CD4-positive, alpha-beta T cell (primary cell): ENCODE measurements at regions not wholly inside any gene's neighbourhood (a gene's known extent, or its start where the extent isn't known, plus 50 kb on each side); places are given as distances from the start of the nearest gene placed in this dataset.

ENCODE experiments used
- ATAC-seq: fragments of 200-7000 bp; cut with Tn5 transposase; one replicate; pipeline ENCODE4 v1.10.0; 2022; ENCODE audit warnings: mild to moderate bottlenecking; ENCODE audit not compliant: poor library complexity
- CTCF ChIA-PET: fragments of 350-600 bp; sonication (Branson Sonifier 250); formaldehyde crosslinking; loops from one replicate; lab custom pipeline; 2021; ENCODE audit warnings: antibody characterized with exemption, inconsistent platforms; lab: Charles Lee
- POLR2A ChIA-PET: fragments of 350-600 bp; sonication (Branson Sonifier 250); formaldehyde crosslinking; loops from one replicate; lab custom pipeline; 2021; ENCODE audit warnings: antibody characterized with exemption, inconsistent platforms; lab: Charles Lee
- DNase-seq, 14 experiments: peaks; one replicate each; pipeline ENCODE4 v3.0.0-alpha.2; 2013 to 2020; ENCODE audit warnings: mixed read lengths in 2 of 14
- H3K27ac ChIP-seq, 2 donors: one replicate each; pipeline versions ENCODE4 v1.5.1 to v1.7.0; 2013; ENCODE audit warnings: low read length in 2 of 2, low read depth in 1 of 2, mild to moderate bottlenecking in 1 of 2
- H3K27me3 ChIP-seq, 2 experiments: 1 replicate in 1 of 2; 2 replicates in 1 of 2; pipeline versions ENCODE4 v1.6.1 to v1.7.0; 2013; ENCODE audit warnings: low read length in 2 of 2, control low read depth in 1 of 2, mild to moderate bottlenecking in 1 of 2, moderate library complexity in 1 of 2; ENCODE audit not compliant: insufficient read depth in 2 of 2, control insufficient read depth in 1 of 2
- H3K36me3 ChIP-seq: one replicate; pipeline ENCODE4 v1.6.1; 2013; ENCODE audit warnings: low read length, control low read depth; ENCODE audit not compliant: insufficient read depth
- H3K4me1 ChIP-seq: one replicate; pipeline ENCODE4 v1.6.1; 2013; ENCODE audit warnings: low read length, control low read depth; ENCODE audit not compliant: insufficient read depth
- H3K4me3 ChIP-seq: one replicate; pipeline ENCODE4 v1.5.1; 2013; ENCODE audit warnings: mild to moderate bottlenecking, low read length, moderate library complexity
- H3K9me3 ChIP-seq, 2 experiments: 1 replicate in 1 of 2; 2 replicates in 1 of 2; pipeline versions ENCODE4 v1.6.1 to v1.7.0; 2013; ENCODE audit warnings: low read length in 2 of 2, mild to moderate bottlenecking in 2 of 2, control low read depth in 1 of 2, moderate library complexity in 1 of 2; ENCODE audit not compliant: control insufficient read depth in 1 of 2, insufficient read depth in 1 of 2
- H3K27ac Mint-ChIP-seq: one replicate; pipeline ENCODE4 v1.8.0; 2020; ENCODE audit warnings: mixed read lengths
- H3K27me3 Mint-ChIP-seq: one replicate; pipeline ENCODE4 v1.8.0; 2021; ENCODE audit warnings: mixed read lengths
- H3K36me3 Mint-ChIP-seq: one replicate; pipeline ENCODE4 v1.8.0; 2021; ENCODE audit warnings: low read depth, mixed read lengths
- H3K4me1 Mint-ChIP-seq: one replicate; pipeline ENCODE4 v1.8.0; 2021; ENCODE audit warnings: low read depth, mixed read lengths
- H3K4me3 Mint-ChIP-seq: one replicate; pipeline ENCODE4 v1.8.0; 2020; ENCODE audit warnings: mild to moderate bottlenecking, mixed read lengths
- H3K9me3 Mint-ChIP-seq: one replicate; pipeline ENCODE4 v1.8.0; 2020; ENCODE audit warnings: mixed read lengths
- intact Hi-C, 2 experiments: fragments of 100-400 bp; cut with DNase I in 1 of 2; cut with micrococcal nuclease in 1 of 2; formaldehyde crosslinking; loops; one replicate each; pipeline versions ENCODE4 v1.15.1 to v1.9.0; 2023 to 2025; cut with DNase I, micrococcal nuclease
- TF ChIP-seq, protein P1 (sequence below): fragments of 200-600 bp; IDR thresholded peaks from one replicate; pipeline ENCODE4 v1.8.0; 2022; ENCODE audit warnings: antibody characterized with exemption, mild to moderate bottlenecking

DNA sequence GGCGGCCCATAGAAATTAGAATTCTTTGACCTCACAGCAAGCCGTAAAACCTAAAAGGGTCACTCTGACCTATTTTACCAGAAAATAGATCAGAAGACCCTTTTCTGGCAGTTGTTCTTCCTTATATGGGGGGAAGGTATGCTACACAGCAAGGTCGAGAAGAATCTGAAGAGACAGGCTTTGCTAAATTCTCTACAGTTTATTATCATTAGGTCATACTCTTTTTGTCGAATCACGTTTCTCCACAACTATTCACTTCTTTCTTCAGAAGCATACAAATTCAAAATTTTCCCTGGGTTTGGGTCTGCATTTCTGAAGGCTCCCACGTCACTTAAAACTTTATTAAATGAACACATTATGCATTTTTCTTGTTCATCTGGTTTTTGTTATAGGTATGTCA lies 229.5 kb upstream of the GRM7 start:
- no peaks in the 10 kb centered on the region for H3K36me3 ChIP-seq
- H3K4me1 Mint-ChIP-seq, result no peaks in the 10 kb centered on the region
- ATAC-seq (no peak), DNase-seq (no peak)
- H3K4me1 ChIP-seq, result no peaks in the 10 kb centered on the region
- H3K9me3 ChIP-seq, result peaks cover 0 to 4% of the 10 kb centered on the region in 2 experiments
- no peaks in the 10 kb centered on the region for H3K27me3 Mint-ChIP-seq
- ChIA-PET CTCF (no interaction called here), POLR2A (no interaction called here)
- TF ChIP-seq, protein P1, sequence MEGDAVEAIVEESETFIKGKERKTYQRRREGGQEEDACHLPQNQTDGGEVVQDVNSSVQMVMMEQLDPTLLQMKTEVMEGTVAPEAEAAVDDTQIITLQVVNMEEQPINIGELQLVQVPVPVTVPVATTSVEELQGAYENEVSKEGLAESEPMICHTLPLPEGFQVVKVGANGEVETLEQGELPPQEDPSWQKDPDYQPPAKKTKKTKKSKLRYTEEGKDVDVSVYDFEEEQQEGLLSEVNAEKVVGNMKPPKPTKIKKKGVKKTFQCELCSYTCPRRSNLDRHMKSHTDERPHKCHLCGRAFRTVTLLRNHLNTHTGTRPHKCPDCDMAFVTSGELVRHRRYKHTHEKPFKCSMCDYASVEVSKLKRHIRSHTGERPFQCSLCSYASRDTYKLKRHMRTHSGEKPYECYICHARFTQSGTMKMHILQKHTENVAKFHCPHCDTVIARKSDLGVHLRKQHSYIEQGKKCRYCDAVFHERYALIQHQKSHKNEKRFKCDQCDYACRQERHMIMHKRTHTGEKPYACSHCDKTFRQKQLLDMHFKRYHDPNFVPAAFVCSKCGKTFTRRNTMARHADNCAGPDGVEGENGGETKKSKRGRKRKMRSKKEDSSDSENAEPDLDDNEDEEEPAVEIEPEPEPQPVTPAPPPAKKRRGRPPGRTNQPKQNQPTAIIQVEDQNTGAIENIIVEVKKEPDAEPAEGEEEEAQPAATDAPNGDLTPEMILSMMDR, result no peak
- H3K4me3 ChIP-seq, result no peak overlapping the region
- intact Hi-C loops, result no loop called here
- H3K27ac Mint-ChIP-seq, result no peak overlapping the region
- no peak overlapping the region for H3K27ac ChIP-seq
- no peaks in the 10 kb centered on the region for H3K36me3 Mint-ChIP-seq
- peaks cover 8% of the 10 kb centered on the region for H3K9me3 Mint-ChIP-seq
- no peaks in the 10 kb centered on the region for H3K27me3 ChIP-seq
- H3K4me3 Mint-ChIP-seq, result no peak overlapping the region

GRCh38 chr3:6640907-6641306 lies 220.0 kb upstream of the GRM7 start:
- Histone ChIP-seq H3K36me3 (no peaks in the 10 kb centered on the region), H3K27ac (no peak overlapping the region), H3K4me1 (no peaks in the 10 kb centered on the region), H3K27me3 (no peaks in the 10 kb centered on the region), H3K4me3 (no peak overlapping the region), H3K9me3 (peaks cover 0 to 4% of the 10 kb centered on the region in 2 experiments)
- TF ChIP-seq, protein P1, result no peak
- Mint-ChIP-seq H3K4me3 (no peak overlapping the region), H3K36me3 (no peaks in the 10 kb centered on the region), H3K27ac (no peak overlapping the region), H3K27me3 (no peaks in the 10 kb centered on the region), H3K9me3 (peaks cover 6% of the 10 kb centered on the region), H3K4me1 (no peaks in the 10 kb centered on the region)
- POLR2A ChIA-PET, result no interaction called here
- DNase-seq (no peak), ATAC-seq (no peak)
- intact Hi-C loops, result no loop called here
- CTCF ChIA-PET, result no interaction called here

- TF ChIP-seq, protein P1, result no peak
- H3K36me3 Mint-ChIP-seq, result no peaks in the 10 kb centered on the region
- Histone ChIP-seq H3K27ac (no peak overlapping the region), H3K4me1 (no peaks in the 10 kb centered on the region), H3K36me3 (no peaks in the 10 kb centered on the region), H3K27me3 (no peaks in the 10 kb centered on the region), H3K9me3 (peaks cover 0 to 4% of the 10 kb centered on the region in 2 experiments), H3K4me3 (no peak overlapping the region)
- no peak overlapping the region for H3K27ac Mint-ChIP-seq
- H3K4me3 Mint-ChIP-seq, result no peak overlapping the region
- intact Hi-C loops, result no loop called here
- ChIA-PET CTCF (no interaction called here), POLR2A (no interaction called here)
- no peak for ATAC-seq
- peaks cover 6% of the 10 kb centered on the region for H3K9me3 Mint-ChIP-seq
- no peaks in the 10 kb centered on the region for H3K27me3 Mint-ChIP-seq
- no peaks in the 10 kb centered on the region for H3K4me1 Mint-ChIP-seq
- DNase-seq, result no peak
Observed at GRCh38 chr3:6644070-6644929, 216.6 kb upstream of the GRM7 start.
